MM.1S (cell line): ENCODE measurements at regions not wholly inside any gene's neighbourhood (a gene's known extent, or its start where the extent isn't known, plus 50 kb on each side); places are given as distances from the start of the nearest gene placed in this dataset.

Experiments
- EZH2 ChIP-seq: fragments of 300-600 bp; sonication (generic); optimal IDR thresholded peaks from 2 replicates; pipeline ENCODE3; 2017; ENCODE audit warnings: low read depth, mild to moderate bottlenecking, antibody characterized with exemption, low read length, mixed read lengths
- EZH2phosphoT487 ChIP-seq: fragments of 300-600 bp; sonication (generic); IDR thresholded peaks from 2 replicates; pipeline ENCODE4 v1.6.1; 2018; ENCODE audit warnings: antibody characterized with exemption, low read length
- TF ChIP-seq, protein P1 (sequence below): fragments of 300-600 bp; sonication (generic); IDR thresholded peaks from 2 replicates; pipeline ENCODE4 v1.5.1; 2016; ENCODE audit warnings: antibody characterized with exemption, low read length, mixed read lengths

DNA sequence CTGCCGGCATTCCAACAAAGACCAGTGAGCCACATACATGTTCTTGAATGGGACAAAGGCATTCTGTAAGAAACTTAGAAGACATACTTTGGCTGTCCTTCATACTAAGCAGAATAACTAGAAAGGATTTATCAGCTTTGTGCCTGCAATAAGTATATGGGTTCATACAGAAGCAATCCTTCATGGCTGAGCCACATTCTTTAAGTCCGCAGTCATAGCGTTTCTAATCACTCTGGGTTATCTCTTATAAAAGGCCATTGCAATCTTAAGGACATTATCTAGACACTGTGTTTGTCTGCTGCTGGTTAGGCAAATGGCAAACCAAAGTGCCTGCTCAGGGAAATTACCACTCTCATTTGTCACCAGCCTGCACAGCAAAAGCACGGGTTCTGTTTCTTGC lies 488.4 kb downstream of the ACTR3B start:
- TF ChIP-seq, protein P1, sequence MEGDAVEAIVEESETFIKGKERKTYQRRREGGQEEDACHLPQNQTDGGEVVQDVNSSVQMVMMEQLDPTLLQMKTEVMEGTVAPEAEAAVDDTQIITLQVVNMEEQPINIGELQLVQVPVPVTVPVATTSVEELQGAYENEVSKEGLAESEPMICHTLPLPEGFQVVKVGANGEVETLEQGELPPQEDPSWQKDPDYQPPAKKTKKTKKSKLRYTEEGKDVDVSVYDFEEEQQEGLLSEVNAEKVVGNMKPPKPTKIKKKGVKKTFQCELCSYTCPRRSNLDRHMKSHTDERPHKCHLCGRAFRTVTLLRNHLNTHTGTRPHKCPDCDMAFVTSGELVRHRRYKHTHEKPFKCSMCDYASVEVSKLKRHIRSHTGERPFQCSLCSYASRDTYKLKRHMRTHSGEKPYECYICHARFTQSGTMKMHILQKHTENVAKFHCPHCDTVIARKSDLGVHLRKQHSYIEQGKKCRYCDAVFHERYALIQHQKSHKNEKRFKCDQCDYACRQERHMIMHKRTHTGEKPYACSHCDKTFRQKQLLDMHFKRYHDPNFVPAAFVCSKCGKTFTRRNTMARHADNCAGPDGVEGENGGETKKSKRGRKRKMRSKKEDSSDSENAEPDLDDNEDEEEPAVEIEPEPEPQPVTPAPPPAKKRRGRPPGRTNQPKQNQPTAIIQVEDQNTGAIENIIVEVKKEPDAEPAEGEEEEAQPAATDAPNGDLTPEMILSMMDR: no peak
- no peak for TF ChIP-seq EZH2
- TF ChIP-seq EZH2phosphoT487: no peak
